ENCODE measurements at regions not wholly inside any gene's neighbourhood (a gene's known extent, or its start where the extent isn't known, plus 50 kb on each side); places are given as distances from the start of the nearest gene placed in this dataset.

DNA sequence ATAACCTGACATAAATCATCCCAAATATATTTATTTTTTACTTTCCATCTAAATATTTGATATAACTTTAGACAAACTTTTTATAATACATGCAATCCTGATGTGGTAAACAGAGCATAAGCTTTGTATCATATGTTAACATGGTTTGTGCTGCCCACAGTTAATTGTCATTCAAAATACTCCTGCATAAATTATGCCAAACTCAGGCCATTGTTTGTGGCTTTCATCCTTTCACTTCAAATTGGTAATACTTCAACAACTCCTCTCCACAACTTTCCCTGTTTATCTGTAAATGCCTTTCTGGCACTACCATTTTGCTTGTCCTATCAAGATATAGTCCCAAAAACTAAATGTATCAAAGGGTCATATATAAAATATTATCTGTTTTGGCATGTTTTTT lies 586.7 kb downstream of the HINT1 start:
- no peak for TF ChIP-seq POLR2A (IDR thresholded peaks at IDR 0.05; ENCODE audit: low read depth, low read length)
- TF ChIP-seq TAF1 (IDR thresholded peaks at IDR 0.05; ENCODE audit: borderline replicate concordance, low read depth, low read length): no peak
- no peak for TF ChIP-seq POLR2AphosphoS5 (IDR thresholded peaks at IDR 0.05; ENCODE audit: low read depth, low read length)
